Stimulated activated CD8-positive, alpha-beta memory T cell treated with anti-CD3 and anti-CD28 coated beads, Interleukin-2, amount 100 ng/mL, for 48 hours (primary cell): ENCODE measurements at regions not wholly inside any gene's neighbourhood (a gene's known extent, or its start where the extent isn't known, plus 50 kb on each side); places are given as distances from the start of the nearest gene placed in this dataset.

ENCODE experiments used
- DNase-seq, 2 donors: peaks; one replicate each; pipeline ENCODE4 v3.0.0-alpha.2; 2020; ENCODE audit warnings: low read depth in 2 of 2

- DNase-seq = no peak
These were observed 131.6 kb downstream of the AQP9 start for GRCh38 chr15:58269455-58270414.

- no peak for DNase-seq
These were observed 133.2 kb downstream of the AQP9 start for GRCh38 chr15:58271410-58271809.

- DNase-seq = no peak
These were observed 134.9 kb downstream of the AQP9 start for GRCh38 chr15:58273104-58273503.

GRCh38 chr15:58274885-58275284 is 136.7 kb downstream of the AQP9 start:
- no peak for DNase-seq

GRCh38 chr15:58275785-58276184 is 137.6 kb downstream of the AQP9 start:
- DNase-seq = no peak

GRCh38 chr15:58276924-58277323 is 138.7 kb downstream of the AQP9 start:
- no peak for DNase-seq

GRCh38 chr15:58277333-58277732 is 139.2 kb downstream of the AQP9 start:
- DNase-seq = no peak

- DNase-seq = no peak
These were observed 140.9 kb downstream of the AQP9 start for GRCh38 chr15:58279106-58279505.

- no peak for DNase-seq
These were observed 141.5 kb downstream of the AQP9 start for GRCh38 chr15:58279654-58280053.

GRCh38 chr15:58282060-58282708 is 144.0 kb downstream of the AQP9 start:
- no peak for DNase-seq

- no peak for DNase-seq
These were observed 145.1 kb downstream of the AQP9 start for GRCh38 chr15:58283302-58283701.

- DNase-seq = no peak
These were observed 146.1 kb downstream of the AQP9 start for GRCh38 chr15:58284293-58284692.

GRCh38 chr15:58285212-58285920 is 146.4 kb upstream of the LIPC start:
- DNase-seq = no peak

GRCh38 chr15:58285921-58286278 is 145.9 kb upstream of the LIPC start:
- DNase-seq = no peak

- DNase-seq = no peak
These were observed 145.3 kb upstream of the LIPC start for GRCh38 chr15:58286523-58286922.

GRCh38 chr15:58287891-58288290 is 143.9 kb upstream of the LIPC start:
- DNase-seq = no peak

- DNase-seq = no peak
These were observed 143.2 kb upstream of the LIPC start for GRCh38 chr15:58288592-58288991.

GRCh38 chr15:58291848-58292247 is 139.9 kb upstream of the LIPC start:
- DNase-seq = no peak

GRCh38 chr15:58292751-58293175 is 139.0 kb upstream of the LIPC start:
- DNase-seq = no peak

- no peak for DNase-seq
These were observed 137.9 kb upstream of the LIPC start for GRCh38 chr15:58293622-58294550.

- no peak for DNase-seq
These were observed 137.0 kb upstream of the LIPC start for GRCh38 chr15:58294681-58295254.
